GM21723 (cell line): ENCODE measurements at regions not wholly inside any gene's neighbourhood (a gene's known extent, or its start where the extent isn't known, plus 50 kb on each side); places are given as distances from the start of the nearest gene placed in this dataset.

ENCODE experiments used
- ATAC-seq: cut with Tn5 transposase; IDR thresholded peaks from one replicate; pipeline ENCODE4 v1.9.1; 2021; ENCODE audit warnings: mild to moderate bottlenecking, moderate library complexity; ENCODE audit not compliant: unreplicated experiment

GRCh38 chr1:56084246-56084645, 495.1 kb downstream of the PLPP3 start:
- no peak for ATAC-seq

GRCh38 chr1:56081736-56082135, 497.6 kb downstream of the PLPP3 start:
- no peak for ATAC-seq

- ATAC-seq = no peak
These were observed 498.2 kb downstream of the PLPP3 start for GRCh38 chr1:56081173-56081572.

- ATAC-seq = no peak
These were observed 499.2 kb downstream of the PLPP3 start for GRCh38 chr1:56080123-56080522.

- no peak for ATAC-seq
These were observed 500.0 kb downstream of the PLPP3 start for GRCh38 chr1:56079391-56079790.

- no peak for ATAC-seq
These were observed 502.2 kb downstream of the PLPP3 start for GRCh38 chr1:56077206-56077605.

GRCh38 chr1:56074007-56074651, 505.2 kb downstream of the PLPP3 start:
- no peak for ATAC-seq

GRCh38 chr1:56073614-56074006, 505.8 kb downstream of the PLPP3 start:
- no peak for ATAC-seq

GRCh38 chr1:56073206-56073605, 506.2 kb downstream of the PLPP3 start:
- no peak for ATAC-seq

GRCh38 chr1:56072310-56072709, 507.1 kb downstream of the PLPP3 start:
- ATAC-seq = no peak

- ATAC-seq = no peak
These were observed 508.0 kb downstream of the PLPP3 start for GRCh38 chr1:56071351-56071750.

GRCh38 chr1:56070601-56071000, 508.8 kb downstream of the PLPP3 start:
- ATAC-seq = no peak

GRCh38 chr1:56069824-56070223, 509.5 kb downstream of the PLPP3 start:
- no peak for ATAC-seq

- no peak for ATAC-seq
These were observed 510.5 kb downstream of the PLPP3 start for GRCh38 chr1:56068908-56069307.

GRCh38 chr1:56068210-56068609, 511.2 kb downstream of the PLPP3 start:
- ATAC-seq = no peak

- no peak for ATAC-seq
These were observed 513.6 kb downstream of the PLPP3 start for GRCh38 chr1:56065729-56066128.

- ATAC-seq = no peak
These were observed 514.7 kb downstream of the PLPP3 start for GRCh38 chr1:56064705-56065104.

GRCh38 chr1:56063461-56063860, 515.9 kb downstream of the PLPP3 start:
- no peak for ATAC-seq

- no peak for ATAC-seq
These were observed 516.7 kb downstream of the PLPP3 start for GRCh38 chr1:56062625-56063024.

GRCh38 chr1:56061824-56062223, 517.5 kb downstream of the PLPP3 start:
- peak; percentile 51 for ATAC-seq

GRCh38 chr1:56060906-56061305, 518.5 kb downstream of the PLPP3 start:
- ATAC-seq = no peak

- ATAC-seq = no peak
These were observed 521.6 kb downstream of the PLPP3 start for GRCh38 chr1:56057466-56058405.
